GM19395 (cell line): ENCODE measurements at regions not wholly inside any gene's neighbourhood (a gene's known extent, or its start where the extent isn't known, plus 50 kb on each side); places are given as distances from the start of the nearest gene placed in this dataset.

ENCODE experiments used
- ATAC-seq: cut with Tn5 transposase; IDR thresholded peaks from one replicate; pipeline ENCODE4 v1.9.1; 2021; ENCODE audit warnings: mild to moderate bottlenecking, moderate library complexity; ENCODE audit not compliant: unreplicated experiment

GRCh38 chr10:28077889-28078288, 79.0 kb upstream of the ODAD2 start:
- ATAC-seq = no peak

- no peak for ATAC-seq
These were observed 76.5 kb upstream of the ODAD2 start for GRCh38 chr10:28075424-28075823.

GRCh38 chr10:28072573-28072972, 73.7 kb upstream of the ODAD2 start:
- no peak for ATAC-seq

GRCh38 chr10:28060031-28060607, 61.2 kb upstream of the ODAD2 start:
- ATAC-seq = no peak

GRCh38 chr10:28058746-28059145, 59.9 kb upstream of the ODAD2 start:
- ATAC-seq = no peak

- ATAC-seq = no peak
These were observed 55.5 kb upstream of the ODAD2 start for GRCh38 chr10:28054228-28054860.

GRCh38 chr10:28049286-28049685, 50.4 kb upstream of the ODAD2 start:
- ATAC-seq = no peak
